GM23248 (cell line): ENCODE measurements at regions not wholly inside any gene's neighbourhood (a gene's known extent, or its start where the extent isn't known, plus 50 kb on each side); places are given as distances from the start of the nearest gene placed in this dataset.

Experiments used
- EZH2 ChIP-seq: fragments of 200-600 bp; sonication (generic); IDR thresholded peaks from 2 replicates; pipeline ENCODE4 v1.6.1; 2018; ENCODE audit warnings: antibody characterized with exemption, mild to moderate bottlenecking; ENCODE audit not compliant: insufficient read depth, poor library complexity, severe bottlenecking
- EZH2phosphoT487 ChIP-seq: fragments of 200-600 bp; sonication (generic); IDR thresholded peaks from 2 replicates; pipeline ENCODE4 v1.6.1; 2018; ENCODE audit warnings: antibody characterized with exemption, moderate library complexity, mild to moderate bottlenecking, low read depth; ENCODE audit not compliant: insufficient read depth

GRCh38 chr6:91865889-91866288, 1279.0 kb upstream of the MAP3K7 start:
- no peak for TF ChIP-seq EZH2phosphoT487
- TF ChIP-seq EZH2 = no peak
